ENCODE measurements at regions not wholly inside any gene's neighbourhood (a gene's known extent, or its start where the extent isn't known, plus 50 kb on each side); places are given as distances from the start of the nearest gene placed in this dataset.

GRCh38 chrX:2552621-2553201 lies 51.9 kb upstream of the DHRSX start:
- H3K27ac ChIP-seq: no peak overlapping the region
- H3K27me3 ChIP-seq: peaks cover 15% of the 10 kb centered on the region
- no peaks in the 10 kb centered on the region for H3K36me3 ChIP-seq
- no peaks in the 10 kb centered on the region for H3K4me1 ChIP-seq (ENCODE audit: control insufficient read depth in 1 of 2, insufficient read depth in 1 of 2, low read depth in 1 of 2, low read length in 1 of 2)
- TF ChIP-seq CTCF (IDR thresholded peaks at IDR 0.05): no peak
- no peak overlapping the region for H3K4me3 ChIP-seq (ENCODE audit: low read depth in 1 of 2, low read length in 1 of 2)
- no peaks in the 10 kb centered on the region for H3K9me3 ChIP-seq

DNA sequence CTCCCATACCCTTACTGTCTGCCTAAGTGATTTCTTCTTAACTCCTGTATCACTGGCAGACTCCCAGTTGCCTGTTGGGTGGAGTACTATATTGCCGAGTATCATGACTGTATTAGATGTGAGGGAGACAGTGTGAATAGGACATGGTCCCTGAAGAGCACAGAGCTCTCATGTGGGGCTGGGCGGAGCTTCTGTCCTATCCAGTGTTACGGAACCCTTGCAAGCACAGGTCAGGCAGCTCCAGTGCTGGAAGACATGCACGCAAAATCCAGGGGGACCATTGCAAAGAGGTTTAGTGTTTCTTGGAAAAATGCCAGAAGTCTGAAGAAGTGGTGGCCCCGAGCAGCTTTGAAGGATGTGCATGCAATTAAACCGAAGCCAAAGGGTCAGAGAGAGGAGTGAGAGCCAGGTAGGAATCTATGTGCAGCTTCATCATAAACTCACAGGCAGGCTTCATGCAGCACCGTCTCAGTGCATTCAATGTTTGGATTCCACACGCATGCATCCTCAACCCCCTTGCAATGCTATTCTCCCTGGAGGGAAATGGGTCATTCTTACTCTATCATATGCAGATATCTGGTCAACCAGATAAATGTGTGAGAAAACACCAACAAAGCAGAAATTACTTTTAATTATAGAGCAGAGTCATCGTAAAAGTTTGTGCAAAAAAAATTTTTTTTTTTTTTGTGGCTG lies 49.7 kb upstream of the DHRSX start:
- Histone ChIP-seq H3K9me3 (no peaks in the 10 kb centered on the region), H3K36me3 (no peaks in the 10 kb centered on the region), H3K27me3 (peaks cover 11% of the 10 kb centered on the region), H3K27ac (no peak overlapping the region), H3K4me1 (ENCODE audit: control insufficient read depth in 1 of 2, insufficient read depth in 1 of 2, low read depth in 1 of 2, low read length in 1 of 2) (no peaks in the 10 kb centered on the region), H3K4me3 (ENCODE audit: low read depth in 1 of 2, low read length in 1 of 2) (no peak overlapping the region)
- no peak for TF ChIP-seq CTCF (IDR thresholded peaks at IDR 0.05)

Data from neutrophil (primary cell).